Testis (tissue), 2 donors: ENCODE measurements at regions not wholly inside any gene's neighbourhood (a gene's known extent, or its start where the extent isn't known, plus 50 kb on each side); places are given as distances from the start of the nearest gene placed in this dataset.

ENCODE experiments used
- DNase-seq: peaks from one replicate; pipeline ENCODE4 v3.0.0-alpha.2; 2019
- H3K27ac ChIP-seq, 2 donors: fragments of 200-600 bp; sonication (generic); one replicate each; pipeline ENCODE4 v1.5.1; 2019
- H3K27me3 ChIP-seq: fragments of 200-600 bp; sonication (generic); one replicate; pipeline ENCODE4 v1.5.1; 2019
- H3K36me3 ChIP-seq: fragments of 200-600 bp; sonication (generic); one replicate; pipeline ENCODE4 v1.5.1; 2017; ENCODE audit warnings: low read depth; ENCODE audit errors: missing control alignments
- H3K4me1 ChIP-seq: fragments of 200-600 bp; sonication (generic); one replicate; pipeline ENCODE4 v1.5.1; 2019
- H3K4me3 ChIP-seq, 2 donors: fragments of 200-600 bp; sonication (generic); one replicate each; pipeline ENCODE4 v1.5.1; 2017 to 2019
- H3K9me3 ChIP-seq: fragments of 200-600 bp; sonication (generic); one replicate; pipeline ENCODE4 v1.5.1; 2017
- CTCF ChIP-seq, 3 experiments: fragments of 450-650 bp in 2 of 3; fragments of 200-600 bp in 1 of 3; sonication (generic) in 1 of 3; IDR thresholded peaks; one replicate each; pipeline ENCODE4 v1.5.1; 2016 to 2019; ENCODE audit warnings: antibody characterized with exemption in 3 of 3, mild to moderate bottlenecking in 2 of 3, moderate library complexity in 1 of 3
- POLR2A ChIP-seq: fragments of 450-650 bp; IDR thresholded peaks from one replicate; pipeline ENCODE4 v1.6.1; 2017; ENCODE audit warnings: antibody characterized with exemption, mild to moderate bottlenecking, moderate library complexity
- WGBS, 2 donors: methylation state at CpG; one replicate each; pipeline ENCODE4 v1.1.5; 2018; 5-methylcytosine and 5-hydroxymethylcytosine counted together
- intact Hi-C: fragments of 100-400 bp; cut with DNase I; formaldehyde crosslinking; loops from one replicate; pipeline ENCODE4 v1.15.1; 2023; ENCODE audit warnings: low total_unique reads

GRCh38 chr13:50094615-50095293, 79.5 kb downstream of the KCNRG start:
- H3K36me3 ChIP-seq: no peaks in the 10 kb centered on the region
- no peaks in the 10 kb centered on the region for H3K27me3 ChIP-seq
- intact Hi-C loops: no loop called here
- DNase-seq: no peak
- TF ChIP-seq CTCF (IDR thresholded peaks at IDR 0.05) (no peak), POLR2A (no peak)
- H3K9me3 ChIP-seq: no peaks in the 10 kb centered on the region
- H3K4me3 ChIP-seq: no peak overlapping the region
- no peak overlapping the region for H3K27ac ChIP-seq
- no peaks in the 10 kb centered on the region for H3K4me1 ChIP-seq

GRCh38 chr13:50098693-50099092, 83.4 kb downstream of the KCNRG start:
- intact Hi-C loops: no loop called here
- H3K4me3 ChIP-seq: no peak overlapping the region
- 95 to 98% methylated on average over 1 of the region's 1 CpG for WGBS, 2 donors
- H3K9me3 ChIP-seq: no peaks in the 10 kb centered on the region
- DNase-seq: no peak
- H3K4me1 ChIP-seq: no peaks in the 10 kb centered on the region
- H3K27me3 ChIP-seq: no peaks in the 10 kb centered on the region
- H3K36me3 ChIP-seq: no peaks in the 10 kb centered on the region
- TF ChIP-seq CTCF (IDR thresholded peaks at IDR 0.05) (no peak), POLR2A (no peak)
- H3K27ac ChIP-seq: no peak overlapping the region

GRCh38 chr13:50099473-50099872, 84.2 kb downstream of the KCNRG start:
- DNase-seq: no peak
- Histone ChIP-seq H3K27me3 (no peaks in the 10 kb centered on the region), H3K4me1 (no peaks in the 10 kb centered on the region), H3K27ac (no peak overlapping the region), H3K4me3 (no peak overlapping the region), H3K36me3 (no peaks in the 10 kb centered on the region), H3K9me3 (no peaks in the 10 kb centered on the region)
- TF ChIP-seq POLR2A: no peak
- no peak for TF ChIP-seq CTCF (IDR thresholded peaks at IDR 0.05)
- intact Hi-C loops: no loop called here

- no peaks in the 10 kb centered on the region for H3K9me3 ChIP-seq
- intact Hi-C loops: no loop called here
- DNase-seq: no peak
- TF ChIP-seq POLR2A (no peak), CTCF (IDR thresholded peaks at IDR 0.05) (no peak)
- no peak overlapping the region for H3K27ac ChIP-seq
- no peaks in the 10 kb centered on the region for H3K27me3 ChIP-seq
- no peak overlapping the region for H3K4me3 ChIP-seq
- no peaks in the 10 kb centered on the region for H3K4me1 ChIP-seq
- no peaks in the 10 kb centered on the region for H3K36me3 ChIP-seq
Measured at GRCh38 chr13:50101590-50101989, 86.3 kb downstream of the KCNRG start.

- DNase-seq: no peak
- Histone ChIP-seq H3K36me3 (no peaks in the 10 kb centered on the region), H3K4me1 (no peaks in the 10 kb centered on the region), H3K4me3 (no peak overlapping the region), H3K27ac (no peak overlapping the region), H3K27me3 (no peaks in the 10 kb centered on the region), H3K9me3 (no peaks in the 10 kb centered on the region)
- intact Hi-C loops: no loop called here
- WGBS, 2 donors: 81 to 83% methylated on average over 1 of the region's 1 CpG
- TF ChIP-seq POLR2A (no peak), CTCF (IDR thresholded peaks at IDR 0.05) (no peak)
Measured at GRCh38 chr13:50104493-50104892, 89.2 kb downstream of the KCNRG start.
